GM21528 (cell line): ENCODE measurements at regions not wholly inside any gene's neighbourhood (a gene's known extent, or its start where the extent isn't known, plus 50 kb on each side); places are given as distances from the start of the nearest gene placed in this dataset.

ENCODE experiments used
- ATAC-seq: cut with Tn5 transposase; IDR thresholded peaks from one replicate; pipeline ENCODE4 v1.9.1; 2021; ENCODE audit warnings: mild to moderate bottlenecking, moderate library complexity; ENCODE audit not compliant: unreplicated experiment, low FRiP score

GRCh38 chr18:42258301-42258965, 303.4 kb downstream of the PIK3C3 start:
- ATAC-seq: no peak

- ATAC-seq: no peak
Observed at GRCh38 chr18:42261731-42262130, 306.7 kb downstream of the PIK3C3 start.

DNA sequence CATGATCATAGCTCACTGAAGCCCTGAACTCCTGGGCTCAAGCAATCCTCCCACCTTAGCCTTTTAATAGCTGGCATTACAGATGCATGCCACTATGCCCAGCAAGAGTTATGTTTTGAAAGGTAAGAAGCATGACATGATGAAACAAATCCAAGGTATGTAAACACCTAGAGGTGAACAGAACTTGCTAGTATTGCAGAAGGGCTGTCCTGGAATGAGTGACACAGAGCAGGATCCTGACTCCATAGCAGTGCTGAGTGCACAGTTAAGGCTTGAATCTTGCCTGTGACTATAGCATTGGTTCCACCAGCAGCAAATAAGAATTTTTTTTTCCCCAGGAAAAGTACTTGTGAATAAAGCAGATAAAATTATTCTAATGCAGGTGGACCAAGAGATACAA, 309.5 kb downstream of the PIK3C3 start:
- ATAC-seq: no peak

GRCh38 chr18:42268186-42268725, 313.2 kb downstream of the PIK3C3 start:
- ATAC-seq: no peak

- ATAC-seq: no peak
Observed at GRCh38 chr18:42268798-42269197, 313.8 kb downstream of the PIK3C3 start.

GRCh38 chr18:42271647-42272414, 316.8 kb downstream of the PIK3C3 start:
- ATAC-seq: no peak

DNA sequence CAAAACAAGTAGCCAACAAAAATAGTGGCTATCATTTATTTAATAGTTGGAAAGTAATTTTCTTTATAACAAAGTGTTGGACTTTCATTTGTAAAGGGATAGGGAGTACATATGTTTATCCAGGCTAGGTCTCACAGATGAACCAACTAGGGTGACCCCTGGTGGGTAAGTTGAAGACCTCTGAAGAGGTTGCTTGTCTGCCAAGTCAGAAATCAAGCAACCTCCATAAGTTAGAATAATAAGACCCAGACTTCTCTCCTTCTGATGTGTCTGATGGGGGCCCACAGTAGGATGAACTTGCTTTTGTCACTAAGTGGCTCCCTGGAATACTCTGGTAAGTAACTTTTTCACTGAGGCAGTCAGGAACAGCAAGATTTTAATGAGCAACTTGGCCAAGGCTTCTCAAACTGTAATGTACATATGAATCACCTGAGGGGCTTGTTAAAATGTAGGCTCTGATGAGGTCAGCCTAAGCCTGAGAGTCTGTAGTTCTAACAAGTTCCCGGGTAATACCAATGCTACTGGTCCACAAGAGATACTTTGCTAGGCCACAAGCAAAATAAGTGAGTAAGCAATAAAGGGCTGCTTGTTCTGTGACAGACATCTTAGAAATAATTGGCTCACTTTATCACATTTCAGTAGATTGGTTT, 319.6 kb downstream of the PIK3C3 start:
- ATAC-seq: no peak

GRCh38 chr18:42275138-42275535, 320.1 kb downstream of the PIK3C3 start:
- no peak for ATAC-seq

- no peak for ATAC-seq
Observed at GRCh38 chr18:42275949-42276730, 321.1 kb downstream of the PIK3C3 start.

GRCh38 chr18:42281124-42281523, 326.1 kb downstream of the PIK3C3 start:
- ATAC-seq: no peak

- no peak for ATAC-seq
Observed at GRCh38 chr18:42281851-42282250, 326.8 kb downstream of the PIK3C3 start.

GRCh38 chr18:42287047-42287446, 332.0 kb downstream of the PIK3C3 start:
- ATAC-seq: no peak

DNA sequence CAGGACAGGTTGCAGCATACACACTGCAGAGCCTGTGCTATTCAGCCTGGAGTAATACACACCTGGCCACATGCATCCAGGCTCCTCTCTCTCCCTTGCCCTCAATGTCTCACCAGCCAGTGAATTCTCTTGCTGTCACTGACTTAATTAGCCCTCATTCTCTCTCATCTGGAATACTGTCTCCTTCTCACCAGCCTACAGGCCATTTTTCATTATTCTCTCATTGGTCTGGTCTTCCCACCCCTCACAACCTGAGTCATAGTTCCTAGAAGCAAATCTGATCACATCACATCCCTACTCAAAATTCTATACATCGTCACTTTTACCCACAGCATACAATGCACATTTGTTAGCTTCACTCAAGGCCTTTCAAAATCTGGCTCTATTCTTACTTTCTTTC, 333.1 kb downstream of the PIK3C3 start:
- ATAC-seq: no peak

- no peak for ATAC-seq
Observed at GRCh38 chr18:42289526-42289925, 334.5 kb downstream of the PIK3C3 start.

DNA sequence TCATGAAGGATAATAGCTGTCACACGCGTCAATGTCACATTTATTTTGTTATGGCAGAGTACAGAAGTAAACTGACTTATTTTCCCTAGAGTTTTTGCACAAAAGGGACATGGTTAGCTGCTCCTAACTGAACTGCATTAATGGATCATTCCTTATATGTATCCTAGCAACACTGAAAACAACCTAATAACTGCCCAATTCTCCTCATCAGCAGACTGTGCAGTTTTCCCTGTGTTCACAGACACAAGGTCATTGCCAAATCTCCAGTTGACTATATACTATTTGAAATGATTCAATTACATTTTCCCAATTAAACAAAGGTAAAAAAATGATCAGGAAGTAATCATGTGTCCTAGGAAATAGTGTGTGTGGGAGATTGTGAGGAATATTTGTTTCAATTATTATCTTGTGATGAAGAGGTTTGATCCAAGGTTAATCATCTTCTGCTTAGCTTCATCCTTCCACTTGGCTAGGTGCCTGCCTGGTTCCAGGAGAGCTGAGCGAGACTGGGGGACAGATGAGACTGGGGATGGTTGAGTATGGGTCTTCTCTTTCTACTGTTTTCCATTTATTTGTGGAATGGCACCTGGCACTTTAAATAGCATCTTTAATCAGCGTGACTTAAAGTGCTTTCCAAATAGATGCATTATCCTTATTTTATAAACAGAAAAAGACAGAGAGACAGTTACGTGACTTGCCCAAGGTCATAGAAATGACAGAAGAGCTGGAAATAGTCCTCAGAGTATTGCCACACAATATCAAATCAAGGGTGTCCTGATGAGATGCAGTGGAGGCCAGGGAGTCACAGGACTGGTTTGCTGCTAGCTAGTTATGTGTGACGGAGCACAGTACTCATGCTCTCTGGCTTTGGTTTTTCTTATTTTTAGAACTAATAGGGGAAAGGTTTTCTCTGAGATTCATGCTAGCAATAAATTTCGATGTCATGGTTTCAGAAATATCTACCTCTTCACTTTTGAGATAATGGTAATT, 335.6 kb downstream of the PIK3C3 start:
- ATAC-seq: no peak

DNA sequence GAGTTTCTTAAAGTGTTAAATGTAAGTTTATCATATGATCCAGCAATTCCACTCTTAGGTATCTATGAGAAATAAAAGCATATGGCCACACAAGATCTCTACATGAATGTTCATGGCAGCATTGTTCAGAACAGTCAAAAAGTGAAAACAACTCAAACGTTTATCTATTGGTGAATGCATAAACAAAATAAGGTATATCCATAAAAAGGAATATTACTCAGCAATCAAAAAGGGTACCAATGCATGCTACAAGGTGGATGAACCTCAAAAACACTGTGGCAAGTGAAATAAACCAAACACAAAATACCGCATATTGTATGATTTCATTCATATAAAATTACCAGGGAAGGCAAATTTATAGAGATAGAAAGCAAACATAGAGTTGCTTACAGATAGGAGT, 337.6 kb downstream of the PIK3C3 start:
- no peak for ATAC-seq

DNA sequence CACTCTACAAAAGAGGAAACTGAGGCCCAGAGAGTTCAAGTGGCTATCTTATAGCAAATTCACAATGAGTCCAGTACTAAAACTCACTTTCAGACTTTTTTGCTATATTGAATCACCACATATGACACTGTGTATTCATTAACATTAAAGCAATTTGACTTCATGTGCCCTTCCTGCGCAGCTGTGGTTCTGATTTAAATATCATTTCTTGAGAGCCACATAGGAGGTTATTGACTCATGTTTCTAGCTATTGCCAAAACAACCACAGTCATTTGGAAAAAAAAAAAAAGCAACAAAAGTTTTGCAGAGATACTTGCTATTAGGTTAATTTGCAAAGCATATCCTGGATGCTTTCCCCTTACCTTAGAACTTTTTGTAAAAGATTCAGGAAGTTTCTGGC, 341.2 kb downstream of the PIK3C3 start:
- ATAC-seq: no peak

DNA sequence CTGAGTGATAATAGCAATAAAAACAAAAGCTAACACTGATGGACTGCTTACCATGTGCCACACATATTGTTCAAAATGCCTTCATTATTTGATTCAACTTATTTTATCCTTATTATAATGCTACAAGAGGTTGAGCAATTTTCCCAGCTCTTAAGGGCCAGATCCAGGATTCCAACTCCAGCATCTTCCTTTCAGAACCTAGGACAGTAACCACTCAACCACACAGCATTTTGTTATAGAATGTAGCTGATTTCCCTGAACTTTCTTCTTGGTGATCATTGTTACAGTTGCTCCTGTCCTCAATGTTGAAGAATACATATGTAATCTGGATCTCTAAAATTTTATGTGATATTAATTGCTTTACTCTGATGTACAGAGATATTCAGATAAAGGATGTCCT, 341.7 kb downstream of the PIK3C3 start:
- ATAC-seq: no peak
